T-cell (primary cell): ENCODE measurements at regions not wholly inside any gene's neighbourhood (a gene's known extent, or its start where the extent isn't known, plus 50 kb on each side); places are given as distances from the start of the nearest gene placed in this dataset.

Source experiments
- ATAC-seq, 4 experiments: fragments of 200-7000 bp in 3 of 4; fragments of 150-1000 bp in 1 of 4; cut with Tn5 transposase; replicated peaks in 1 of 4; 1 replicate in 3 of 4; 2 replicates in 1 of 4; pipeline ENCODE4 v1.10.0; 2021; ENCODE audit warnings: moderate library complexity in 3 of 4, mild to moderate bottlenecking in 2 of 4, moderate number of reproducible peaks in 1 of 4
- CTCF ChIA-PET, 2 donors: fragments of 300-600 bp; sonication (Branson Sonifier 250); formaldehyde crosslinking; loops; one replicate each; lab custom pipeline; 2022; ENCODE audit warnings: antibody characterized with exemption in 2 of 2; lab: Charles Lee
- POLR2A ChIA-PET, 2 donors: fragments of 300-600 bp; sonication (Branson Sonifier 250); formaldehyde crosslinking; loops; one replicate each; lab custom pipeline; 2022; ENCODE audit warnings: antibody characterized with exemption in 2 of 2; lab: Charles Lee
- DNase-seq, 35 experiments: peaks; one replicate each; pipeline versions ENCODE4 v3.0.0 to v3.0.0-alpha.2; 2013 to 2023
- H3K27ac ChIP-seq: one replicate; pipeline ENCODE4 v1.5.1; 2013; ENCODE audit warnings: low read length
- H3K27me3 ChIP-seq, 2 experiments: replicated peaks in 1 of 2; 1 replicate in 1 of 2; 2 replicates in 1 of 2; pipeline versions ENCODE4 v1.6.1 to v1.7.0; 2013; ENCODE audit warnings: low read length in 1 of 2, mixed read lengths in 1 of 2; ENCODE audit not compliant: control insufficient read depth in 2 of 2, insufficient read depth in 2 of 2; ENCODE audit errors: extremely low read depth in 1 of 2
- H3K36me3 ChIP-seq, 2 donors: 1 replicate in 1 of 2; 2 replicates in 1 of 2; pipeline versions ENCODE4 v1.6.1 to v1.7.0; 2013; ENCODE audit warnings: low read length in 1 of 2; ENCODE audit not compliant: control insufficient read depth in 2 of 2, insufficient read depth in 1 of 2; ENCODE audit errors: extremely low read depth in 1 of 2
- H3K4me1 ChIP-seq, 2 experiments: 1 replicate in 1 of 2; 2 replicates in 1 of 2; pipeline versions ENCODE4 v1.6.1 to v1.7.0; 2013; ENCODE audit warnings: low read length in 2 of 2, mixed read lengths in 1 of 2; ENCODE audit not compliant: insufficient read depth in 2 of 2, control insufficient read depth in 1 of 2; ENCODE audit errors: extremely low read depth in 1 of 2
- H3K4me3 ChIP-seq, 2 donors: 1 replicate in 1 of 2; 2 replicates in 1 of 2; pipeline versions ENCODE4 v1.5.1 to v1.7.0; 2013; ENCODE audit warnings: mild to moderate bottlenecking in 2 of 2, low read length in 1 of 2, moderate library complexity in 1 of 2; ENCODE audit not compliant: control insufficient read depth in 1 of 2; ENCODE audit errors: extremely low read depth in 1 of 2
- H3K9me3 ChIP-seq: 2 replicates; pipeline ENCODE4 v1.7.0; 2013
- H3K27ac Mint-ChIP-seq, 2 donors: one replicate each; pipeline ENCODE4 v1.8.0; 2020 to 2021; ENCODE audit warnings: mild to moderate bottlenecking in 2 of 2, mixed read lengths in 2 of 2
- H3K27me3 Mint-ChIP-seq, 2 donors: one replicate each; pipeline ENCODE4 v1.8.0; 2021 to 2022; ENCODE audit warnings: mixed read lengths in 2 of 2
- H3K36me3 Mint-ChIP-seq: one replicate; pipeline ENCODE4 v1.8.0; 2021; ENCODE audit warnings: mixed read lengths
- H3K4me1 Mint-ChIP-seq, 3 donors: one replicate each; pipeline ENCODE4 v1.8.0; 2020 to 2022; ENCODE audit warnings: mixed read lengths in 3 of 3, mild to moderate bottlenecking in 1 of 3
- H3K4me3 Mint-ChIP-seq, 3 donors: one replicate each; pipeline ENCODE4 v1.8.0; 2020 to 2022; ENCODE audit warnings: mild to moderate bottlenecking in 3 of 3, mixed read lengths in 3 of 3, moderate library complexity in 3 of 3
- H3K9me3 Mint-ChIP-seq, 3 donors: one replicate each; pipeline ENCODE4 v1.8.0; 2020 to 2022; ENCODE audit warnings: mixed read lengths in 3 of 3
- WGBS: methylation state at CpG from one replicate; pipeline ENCODE4 v1.1.5; 2013; ENCODE audit warnings: missing lambda C conversion rate; ENCODE audit not compliant: insufficient coverage; 5-methylcytosine and 5-hydroxymethylcytosine counted together

- no peak overlapping the region for H3K4me3 ChIP-seq
These were observed 187.5 kb downstream of the GPAM start for GRCh38 chr10:111996103-111996502.

GRCh38 chr10:111998728-111999127 lies 184.8 kb downstream of the GPAM start:
- Histone ChIP-seq H3K4me3 (no peak overlapping the region), H3K27me3 (peaks cover 0 to 4% of the 10 kb centered on the region in 2 experiments), H3K36me3 (no peaks in the 10 kb centered on the region), H3K9me3 (no peaks in the 10 kb centered on the region), H3K27ac (no peak overlapping the region), H3K4me1 (no peaks in the 10 kb centered on the region)
- Mint-ChIP-seq H3K27me3 (peaks cover 11 to 21% of the 10 kb centered on the region in 2 donors), H3K4me1 (no peaks in the 10 kb centered on the region), H3K9me3 (peaks cover 0 to 4% (median 0%) of the 10 kb centered on the region in 3 donors), H3K4me3 (no peak overlapping the region), H3K27ac (no peak overlapping the region), H3K36me3 (no peaks in the 10 kb centered on the region)
- ChIA-PET POLR2A (no interaction called here), CTCF (no interaction called here)
- ATAC-seq: no peak
- 80% methylated on average over 6 of the region's 7 CpGs for WGBS
- DNase-seq: no peak

More at GRCh38 chr10:111996103-111996502, 187.5 kb downstream of the GPAM start:
- Histone ChIP-seq H3K27ac (no peak overlapping the region), H3K4me1 (no peaks in the 10 kb centered on the region), H3K9me3 (no peaks in the 10 kb centered on the region), H3K36me3 (no peaks in the 10 kb centered on the region), H3K27me3 (peaks cover 0 to 4% of the 10 kb centered on the region in 2 experiments)
- H3K4me1 Mint-ChIP-seq: no peaks in the 10 kb centered on the region
- no peak overlapping the region for H3K4me3 Mint-ChIP-seq
- peaks cover 0 to 9% (median 0%) of the 10 kb centered on the region in 3 donors for H3K9me3 Mint-ChIP-seq
- peaks cover 11 to 21% of the 10 kb centered on the region in 2 donors for H3K27me3 Mint-ChIP-seq
- no peak overlapping the region for H3K27ac Mint-ChIP-seq
- no peak for ATAC-seq
- CTCF ChIA-PET: no interaction called here
- DNase-seq: no peak
- no peaks in the 10 kb centered on the region for H3K36me3 Mint-ChIP-seq
- POLR2A ChIA-PET: no interaction called here
- WGBS: 83% methylated on average over 1 of the region's 2 CpGs

- Mint-ChIP-seq H3K9me3 (peaks cover 0 to 4% (median 0%) of the 10 kb centered on the region in 3 donors), H3K4me1 (no peaks in the 10 kb centered on the region), H3K36me3 (no peaks in the 10 kb centered on the region), H3K27me3 (peaks cover 11 to 21% of the 10 kb centered on the region in 2 donors), H3K27ac (no peak overlapping the region), H3K4me3 (no peak overlapping the region)
- Histone ChIP-seq H3K4me1 (no peaks in the 10 kb centered on the region), H3K27me3 (peaks cover 0 to 4% of the 10 kb centered on the region in 2 experiments), H3K36me3 (no peaks in the 10 kb centered on the region), H3K9me3 (no peaks in the 10 kb centered on the region), H3K4me3 (no peak overlapping the region), H3K27ac (no peak overlapping the region)
- POLR2A ChIA-PET: no interaction called here
- CTCF ChIA-PET: no interaction called here
- DNase-seq (no peak), ATAC-seq (no peak)
- WGBS: 47% methylated on average over 1 of the region's 4 CpGs
These were observed 184.2 kb downstream of the GPAM start for GRCh38 chr10:111999205-111999914.

DNA sequence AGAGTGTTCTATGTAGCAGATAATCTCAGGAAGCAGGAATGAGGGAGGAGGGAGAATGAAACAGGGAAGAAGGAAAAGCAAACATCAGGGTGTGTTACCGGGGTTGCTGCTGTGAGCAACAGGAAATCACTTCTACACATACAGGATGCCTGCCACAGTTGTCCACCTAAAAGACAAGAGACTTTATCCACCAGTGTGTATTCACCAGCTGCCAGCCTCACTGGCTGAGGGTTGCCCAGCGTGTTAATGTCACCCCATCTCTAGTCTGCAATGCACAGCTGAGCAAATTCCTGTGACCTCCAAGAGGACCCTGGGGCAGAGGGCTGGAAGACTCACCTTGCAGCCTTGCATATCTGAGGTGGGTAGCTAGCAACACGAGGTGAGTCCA lies 183.7 kb downstream of the GPAM start:
- Mint-ChIP-seq H3K27ac (no peak overlapping the region), H3K27me3 (peaks cover 11 to 21% of the 10 kb centered on the region in 2 donors), H3K4me1 (no peaks in the 10 kb centered on the region), H3K9me3 (peaks cover 0 to 1% (median 0%) of the 10 kb centered on the region in 3 donors), H3K4me3 (no peak overlapping the region), H3K36me3 (no peaks in the 10 kb centered on the region)
- 25% methylated on average over 2 of the region's 3 CpGs for WGBS
- DNase-seq (no peak), ATAC-seq (no peak)
- Histone ChIP-seq H3K36me3 (no peaks in the 10 kb centered on the region), H3K9me3 (no peaks in the 10 kb centered on the region), H3K4me1 (no peaks in the 10 kb centered on the region), H3K27me3 (peaks cover 0 to 4% of the 10 kb centered on the region in 2 experiments), H3K4me3 (no peak overlapping the region), H3K27ac (no peak overlapping the region)
- CTCF ChIA-PET: no interaction called here
- POLR2A ChIA-PET: no interaction called here

GRCh38 chr10:112000466-112000865 lies 183.1 kb downstream of the GPAM start:
- no peaks in the 10 kb centered on the region for H3K4me1 Mint-ChIP-seq
- H3K27me3 Mint-ChIP-seq: peaks cover 9 to 18% of the 10 kb centered on the region in 2 donors
- ATAC-seq (no peak), DNase-seq (no peak)
- H3K4me3 ChIP-seq: no peak overlapping the region
- peaks cover 0 to 4% of the 10 kb centered on the region in 2 experiments for H3K27me3 ChIP-seq
- 64% methylated on average over 1 of the region's 2 CpGs for WGBS
- ChIA-PET POLR2A (no interaction called here), CTCF (no interaction called here)
- H3K27ac Mint-ChIP-seq: no peak overlapping the region
- no peaks in the 10 kb centered on the region for H3K36me3 Mint-ChIP-seq
- no peaks in the 10 kb centered on the region for H3K4me1 ChIP-seq
- H3K9me3 ChIP-seq: no peaks in the 10 kb centered on the region
- H3K9me3 Mint-ChIP-seq: no peaks in the 10 kb centered on the region
- H3K27ac ChIP-seq: no peak overlapping the region
- no peaks in the 10 kb centered on the region for H3K36me3 ChIP-seq
- no peak overlapping the region for H3K4me3 Mint-ChIP-seq

DNA sequence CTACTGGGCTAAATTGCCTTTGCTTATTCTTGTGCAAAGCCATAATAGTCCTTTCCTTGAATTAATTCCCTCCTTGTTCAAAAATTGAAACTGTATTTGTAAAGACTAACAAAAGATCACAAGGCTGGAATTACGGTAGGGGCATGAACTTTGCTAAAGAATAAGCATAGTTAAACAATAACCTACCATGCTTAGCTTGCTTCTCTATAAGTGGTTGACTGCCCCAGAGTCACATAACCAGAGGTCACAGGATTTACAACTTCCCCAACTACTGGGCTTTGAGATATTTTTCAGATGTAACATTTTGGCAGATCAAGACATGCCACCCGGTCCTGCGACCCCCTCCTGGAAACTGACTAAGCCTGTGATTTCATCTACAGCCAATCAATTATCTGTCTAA lies 181.4 kb downstream of the GPAM start:
- no peak overlapping the region for H3K27ac ChIP-seq
- 73% methylated on average over 2 of the region's 3 CpGs for WGBS
- H3K27me3 Mint-ChIP-seq: peaks cover under 1 to 9% of the 10 kb centered on the region in 2 donors
- no peaks in the 10 kb centered on the region for H3K4me1 ChIP-seq
- H3K27me3 ChIP-seq: peaks cover 0 to 4% of the 10 kb centered on the region in 2 experiments
- DNase-seq: no peak
- H3K4me3 ChIP-seq: no peak overlapping the region
- ATAC-seq: no peak
- H3K4me3 Mint-ChIP-seq: no peak overlapping the region
- ChIA-PET POLR2A (no interaction called here), CTCF (no interaction called here)
- H3K9me3 ChIP-seq: no peaks in the 10 kb centered on the region
- no peak overlapping the region for H3K27ac Mint-ChIP-seq
- H3K36me3 Mint-ChIP-seq: no peaks in the 10 kb centered on the region
- H3K4me1 Mint-ChIP-seq: no peaks in the 10 kb centered on the region
- H3K36me3 ChIP-seq: no peaks in the 10 kb centered on the region
- no peaks in the 10 kb centered on the region for H3K9me3 Mint-ChIP-seq
